Stimulated activated CD8-positive, alpha-beta memory T cell treated with anti-CD3 and anti-CD28 coated beads, Interleukin-12 subunit alpha, Interleukin-12 subunit beta, amount 100 ng/mL, for 4 hours (primary cell): ENCODE measurements at regions not wholly inside any gene's neighbourhood (a gene's known extent, or its start where the extent isn't known, plus 50 kb on each side); places are given as distances from the start of the nearest gene placed in this dataset.
"Not testable (repeated sequence)": the region's sequence is repeated elsewhere in the genome, so short reads cannot be mapped to it uniquely, and the experiment has no call there.

Source experiments
- DNase-seq: peaks from one replicate; pipeline ENCODE4 v3.0.0-alpha.2; 2020; ENCODE audit warnings: low read depth

DNA sequence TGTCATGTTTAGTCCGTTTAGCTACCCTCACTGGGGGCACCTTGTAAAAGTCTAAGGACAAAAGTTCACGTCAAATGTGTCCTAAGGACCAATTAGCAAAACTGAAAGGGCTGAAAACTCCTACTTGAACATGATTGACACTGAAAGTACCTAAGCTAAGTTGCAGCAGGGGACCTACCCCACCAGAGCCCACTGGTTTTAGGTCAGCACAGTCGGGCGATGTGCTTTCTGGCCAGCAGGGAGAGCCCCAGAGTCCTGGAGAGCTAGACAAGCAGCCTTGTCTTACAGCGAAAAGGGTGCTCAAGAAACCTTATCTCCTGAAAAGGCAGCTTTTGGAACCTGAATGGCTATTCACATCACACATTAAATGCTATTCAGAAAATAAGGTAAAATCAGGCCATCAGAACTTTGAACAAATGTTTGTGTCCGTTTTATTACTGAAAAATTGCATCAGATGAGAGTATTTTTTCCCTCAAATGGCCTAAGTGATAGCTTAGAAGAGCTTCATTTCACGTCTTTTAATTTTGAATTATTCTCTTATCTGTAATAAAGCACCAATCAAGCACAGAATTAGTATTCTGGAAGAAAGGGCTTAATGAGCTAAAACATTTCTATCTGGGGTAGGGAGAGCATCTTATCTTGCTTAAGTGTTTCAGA is 52.2 kb upstream of the MKI67 start:
- no peak for DNase-seq

GRCh38 chr10:128180843-128181242 is 54.6 kb upstream of the MKI67 start:
- DNase-seq = no peak

- DNase-seq = no peak
Measured at GRCh38 chr10:128185627-128186026, 59.4 kb upstream of the MKI67 start.

- DNase-seq = peak; percentile 11
Measured at GRCh38 chr10:128186959-128187787, 61.0 kb upstream of the MKI67 start.

GRCh38 chr10:128187788-128188185 is 61.6 kb upstream of the MKI67 start:
- no peak for DNase-seq

- no peak for DNase-seq
Measured at GRCh38 chr10:128189176-128189575, 63.0 kb upstream of the MKI67 start.

DNA sequence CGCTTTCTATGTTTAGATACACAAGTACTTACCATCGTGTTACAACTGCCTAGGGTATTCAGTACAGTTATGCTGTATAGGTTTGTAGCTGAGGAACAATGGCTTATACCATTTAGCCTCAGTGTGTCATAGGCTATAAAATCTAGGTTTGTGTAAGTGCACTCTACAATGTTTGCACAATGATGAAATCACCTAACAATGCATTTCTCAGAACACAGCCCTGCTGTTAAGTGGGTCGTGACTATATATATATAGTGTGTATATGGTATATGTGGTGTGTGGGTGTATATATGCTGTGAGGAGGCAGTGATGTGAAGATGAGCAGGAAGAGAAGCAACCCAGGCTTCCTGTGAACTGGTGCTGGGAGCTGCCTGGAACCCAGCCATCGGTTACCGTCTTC is 65.6 kb upstream of the MKI67 start:
- no peak for DNase-seq

DNA sequence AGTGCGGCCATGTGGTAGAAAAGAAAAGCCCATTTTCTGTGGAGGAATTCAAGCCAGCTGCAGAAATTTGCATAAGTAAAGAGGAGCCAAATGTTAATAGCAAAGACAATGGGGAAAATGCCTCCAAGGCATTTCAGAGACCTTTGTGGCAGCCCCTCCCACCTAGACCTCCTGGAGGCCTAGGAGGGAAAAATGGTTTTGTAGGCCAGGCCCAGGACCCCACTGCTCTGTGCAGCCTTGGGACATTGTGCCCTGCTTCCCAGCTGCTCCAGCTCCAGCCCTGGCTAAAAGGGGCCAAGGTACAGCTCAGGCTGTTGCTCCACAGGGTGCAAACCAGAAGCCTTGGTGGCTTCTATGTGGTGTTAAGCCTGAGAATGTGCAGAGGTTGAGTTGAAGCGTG is 75.6 kb upstream of the MKI67 start:
- DNase-seq = not testable (repeated sequence)

DNA sequence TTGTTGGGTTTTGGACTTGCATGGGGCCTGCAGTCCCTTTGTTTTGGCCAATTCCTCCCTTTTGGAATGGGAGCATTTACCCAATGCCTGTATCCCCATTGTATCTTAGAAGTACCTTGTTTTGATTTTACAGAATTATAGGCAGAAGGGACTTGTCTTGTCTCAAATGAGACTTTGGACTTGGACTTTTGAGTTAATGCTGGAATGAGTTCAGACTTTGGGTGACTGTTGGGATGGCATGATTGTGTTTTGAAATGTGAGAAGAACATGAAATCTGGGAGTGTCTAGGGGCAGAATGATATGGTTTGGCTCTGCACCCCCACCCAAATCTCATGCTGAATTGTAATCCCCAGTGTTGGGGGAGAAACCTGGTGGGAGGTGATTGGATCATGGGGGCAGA is 76.8 kb upstream of the MKI67 start:
- no peak for DNase-seq

GRCh38 chr10:128205591-128205990 is 79.4 kb upstream of the MKI67 start:
- not testable (repeated sequence) for DNase-seq

GRCh38 chr10:128206676-128207075 is 80.5 kb upstream of the MKI67 start:
- no peak for DNase-seq

- no peak for DNase-seq
Measured at GRCh38 chr10:128209862-128210214, 83.6 kb upstream of the MKI67 start.

- DNase-seq = peak; percentile 65
Measured at GRCh38 chr10:128210215-128211063, 84.2 kb upstream of the MKI67 start.

DNA sequence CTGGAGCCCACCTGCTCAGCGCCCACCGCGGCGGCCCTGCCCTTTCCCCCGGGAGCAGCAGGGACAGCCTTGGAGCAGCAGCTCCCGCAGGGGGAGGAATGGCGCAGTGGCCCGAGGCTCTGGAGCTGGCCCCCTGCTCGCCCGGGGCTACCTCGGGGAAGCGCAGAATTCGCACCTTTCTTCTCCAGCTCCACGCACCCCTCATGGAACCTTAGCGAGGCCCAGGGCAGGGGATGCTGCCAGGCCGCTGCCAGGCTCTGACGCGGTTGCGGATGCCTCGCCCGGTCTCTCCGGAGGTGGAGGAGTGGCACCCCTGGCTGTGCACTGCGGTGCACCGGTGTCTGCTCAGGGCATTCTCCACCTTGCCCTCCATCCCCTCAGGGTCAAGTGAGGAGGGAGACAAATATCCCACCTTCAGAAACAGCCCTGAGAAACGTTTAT is 84.9 kb upstream of the MKI67 start:
- no peak for DNase-seq

DNA sequence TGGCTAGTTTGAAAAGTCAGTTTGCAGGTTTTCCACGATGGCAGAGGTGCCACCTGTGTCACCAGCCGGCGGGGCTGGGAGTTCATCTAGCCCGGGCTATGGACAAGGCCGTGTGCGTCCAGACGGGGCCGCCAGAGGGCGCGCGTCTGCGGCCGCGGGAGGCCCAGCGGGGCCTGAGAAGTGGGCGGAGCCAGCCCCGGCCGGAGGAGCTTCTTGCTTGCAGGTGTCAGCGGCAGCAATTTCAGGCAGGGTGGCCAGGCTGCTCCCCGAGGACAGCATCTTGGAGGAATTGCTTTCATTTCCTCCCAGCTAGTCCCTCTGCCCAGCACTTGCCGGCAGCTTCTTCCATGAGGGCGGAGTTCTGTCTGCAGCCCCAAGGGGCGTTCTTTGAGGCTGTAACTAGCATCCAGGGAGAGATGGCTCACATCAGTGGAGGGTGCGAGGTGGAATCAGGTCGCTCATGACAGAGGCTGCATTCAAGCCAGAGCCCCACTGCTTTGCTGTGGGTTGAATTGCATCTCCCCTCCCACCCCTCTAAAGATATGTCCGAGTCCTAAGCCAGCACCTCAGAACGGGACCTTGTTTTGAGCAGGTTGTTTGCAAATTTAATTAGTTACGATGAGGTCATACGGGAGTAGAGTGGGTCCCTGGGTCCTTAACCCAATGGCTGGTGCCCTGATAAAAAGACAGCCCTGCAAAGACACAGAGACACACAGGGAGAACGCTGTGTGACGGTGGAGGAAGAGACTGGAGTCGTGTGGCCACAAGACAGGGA is 85.9 kb upstream of the MKI67 start:
- peak; percentile 74 for DNase-seq

DNA sequence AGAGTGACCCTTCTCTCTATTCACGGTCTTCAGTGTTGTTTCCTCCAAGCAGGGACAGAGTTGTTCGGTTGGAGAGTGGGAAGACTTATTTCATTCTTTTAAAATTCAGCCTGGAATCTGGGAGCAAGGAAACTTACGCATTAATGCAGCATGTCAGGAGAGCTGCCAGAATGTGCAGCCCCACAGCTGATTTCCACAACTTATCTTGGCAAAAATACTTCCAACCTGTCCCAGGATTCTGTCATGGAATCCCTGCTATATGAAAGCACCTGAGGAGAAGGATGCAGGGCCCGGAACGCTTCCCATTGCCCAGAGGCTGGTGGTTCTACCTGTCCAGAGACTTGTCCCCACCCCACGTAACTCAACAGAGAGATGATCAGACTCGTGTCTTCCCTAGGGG is 86.9 kb upstream of the MKI67 start:
- DNase-seq = no peak

- no peak for DNase-seq
Measured at GRCh38 chr10:128215733-128216132, 89.5 kb upstream of the MKI67 start.

DNA sequence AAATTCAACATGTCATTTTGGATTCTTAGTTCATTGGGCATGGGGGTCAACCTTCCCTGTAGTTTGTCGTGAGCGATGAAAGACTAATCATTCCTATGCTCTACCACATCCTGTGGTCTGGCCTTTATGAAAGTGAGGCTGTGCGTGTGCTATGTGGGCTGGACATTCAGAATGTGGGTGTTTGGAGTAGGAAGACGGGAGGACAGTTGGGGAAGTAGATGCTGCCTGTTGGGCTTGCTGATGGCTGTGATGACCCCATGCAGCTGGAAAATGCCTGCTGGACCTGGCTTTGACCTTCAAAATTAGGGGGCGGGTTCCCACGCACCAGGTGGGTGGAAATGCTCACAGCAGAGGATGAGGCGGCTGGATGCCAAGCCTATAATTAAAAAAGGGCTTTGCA is 90.9 kb upstream of the MKI67 start:
- DNase-seq = no peak

- DNase-seq = no peak
Measured at GRCh38 chr10:128218161-128218560, 91.9 kb upstream of the MKI67 start.

DNA sequence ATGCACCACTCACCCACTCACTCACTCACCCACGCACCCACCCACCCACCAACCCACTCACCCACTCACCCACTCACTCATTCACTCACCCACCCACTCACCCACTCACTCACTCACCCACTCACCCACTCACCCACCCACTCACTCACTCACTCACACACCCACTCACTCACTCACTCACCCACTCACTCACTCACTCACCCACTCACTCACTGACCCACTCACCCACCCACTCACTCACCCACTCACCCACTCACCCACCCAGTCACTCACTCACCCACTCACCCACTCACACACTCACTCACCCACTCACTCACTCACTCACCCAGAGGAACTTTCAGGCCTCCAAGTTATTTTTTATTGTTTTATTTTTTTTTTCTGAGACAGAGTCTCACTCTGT is 93.1 kb upstream of the MKI67 start:
- no peak for DNase-seq

DNA sequence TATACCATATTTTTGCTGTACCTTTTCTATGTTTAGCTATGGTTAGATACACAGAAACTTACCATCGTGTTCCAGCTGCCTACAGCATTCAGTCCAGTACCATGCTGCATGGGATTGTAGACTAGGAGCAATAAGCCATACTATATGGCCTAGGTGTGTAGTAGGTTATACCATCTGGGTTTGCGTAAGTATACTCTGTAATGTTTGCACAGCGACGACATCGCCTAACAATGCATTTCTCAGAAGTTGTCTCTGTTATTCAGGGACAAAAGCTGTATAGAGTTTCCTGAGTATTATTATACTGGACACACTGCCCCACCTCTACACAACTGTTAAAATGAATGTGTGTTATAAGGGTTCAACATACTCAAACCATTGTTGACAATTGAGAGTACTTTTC is 93.8 kb upstream of the MKI67 start:
- no peak for DNase-seq

- no peak for DNase-seq
Measured at GRCh38 chr10:128221117-128221516, 94.9 kb upstream of the MKI67 start.
